H1 (cell line): ENCODE measurements at regions not wholly inside any gene's neighbourhood (a gene's known extent, or its start where the extent isn't known, plus 50 kb on each side); places are given as distances from the start of the nearest gene placed in this dataset.

Experiments used
- CTCF ChIA-PET: fragments of 300-600 bp; sonication (Branson Sonifier 250); formaldehyde crosslinking; loops from one replicate; lab custom pipeline; 2021; ENCODE audit not compliant: partially characterized antibody; lab: Charles Lee
- POLR2A ChIA-PET: fragments of 300-600 bp; sonication (Branson Sonifier 250); formaldehyde crosslinking; loops from one replicate; lab custom pipeline; 2021; ENCODE audit warnings: inconsistent platforms; ENCODE audit not compliant: partially characterized antibody; lab: Charles Lee
- DNase-seq, 2 experiments: peaks; one replicate each; pipeline versions ENCODE4 v3.0.0 to v3.0.0-alpha.2; 2010 to 2022; ENCODE audit warnings: low spot score in 2 of 2, low read depth in 1 of 2, mixed read lengths in 1 of 2
- FAIRE-seq: peaks from 2 replicates; lab custom pipeline; 2011; peaks lifted over from hg19 to GRCh38; lab: Jason Lieb, UNC
- H2AFZ ChIP-seq: 2 replicates; pipeline ENCODE4 v1.8.1; 2012; ENCODE audit warnings: low read length, inconsistent platforms
- H2AK5ac ChIP-seq: 2 replicates; pipeline ENCODE4 v1.6.1; 2013; ENCODE audit warnings: low read depth, low read length
- H2BK120ac ChIP-seq: replicated peaks from 2 replicates; pipeline ENCODE3; 2013; ENCODE audit warnings: low read depth, low read length, inconsistent platforms
- H2BK12ac ChIP-seq: 2 replicates; pipeline ENCODE4 v1.6.1; 2013; ENCODE audit warnings: low read depth, low read length
- H2BK15ac ChIP-seq: 2 replicates; pipeline ENCODE4 v1.6.1; 2013; ENCODE audit warnings: low read length
- H2BK20ac ChIP-seq: 2 replicates; pipeline ENCODE4 v1.6.1; 2013; ENCODE audit warnings: low read length
- H2BK5ac ChIP-seq: 2 replicates; pipeline ENCODE4 v1.6.1; 2013; ENCODE audit warnings: low read depth, low read length
- H3K14ac ChIP-seq: 2 replicates; pipeline ENCODE4 v1.6.1; 2013; ENCODE audit warnings: inconsistent platforms; ENCODE audit not compliant: insufficient read length
- H3K18ac ChIP-seq: 2 replicates; pipeline ENCODE4 v1.6.1; 2013; ENCODE audit warnings: low read length; ENCODE audit errors: extremely low read depth
- H3K23ac ChIP-seq: 2 replicates; pipeline ENCODE4 v1.6.1; 2013; ENCODE audit warnings: inconsistent platforms; ENCODE audit not compliant: insufficient read length
- H3K23me2 ChIP-seq: 2 replicates; pipeline ENCODE4 v1.6.1; 2013; ENCODE audit warnings: low read depth, low read length
- H3K27ac ChIP-seq: 2 replicates; pipeline ENCODE4 v1.6.1; 2011; ENCODE audit warnings: low read depth, low read length, inconsistent platforms
- H3K27me3 ChIP-seq, 4 experiments: replicated peaks in 1 of 4; 1 replicate in 1 of 4; 2 replicates in 3 of 4; pipeline versions ENCODE4 v1.6.1 to v1.8.1; 2011 to 2013; ENCODE audit warnings: low read length in 3 of 4, mild to moderate bottlenecking in 3 of 4, inconsistent platforms in 2 of 4, mixed read lengths in 2 of 4, moderate library complexity in 1 of 4; ENCODE audit not compliant: control insufficient read depth in 3 of 4, insufficient read depth in 3 of 4; ENCODE audit errors: extremely low read depth in 1 of 4
- H3K36me3 ChIP-seq, 4 experiments: 2 replicates each; pipeline versions ENCODE4 v1.6.1 to v1.8.1; 2011 to 2013; ENCODE audit warnings: mild to moderate bottlenecking in 4 of 4, low read length in 3 of 4, moderate library complexity in 2 of 4, control low read depth in 1 of 4, inconsistent platforms in 1 of 4; ENCODE audit not compliant: insufficient read depth in 4 of 4, control insufficient read depth in 2 of 4
- H3K4ac ChIP-seq: replicated peaks from 2 replicates; pipeline ENCODE3; 2013; ENCODE audit warnings: low read length, low read depth, mixed read lengths, inconsistent platforms; ENCODE audit not compliant: insufficient read length
- H3K4me1 ChIP-seq, 4 experiments: replicated peaks in 1 of 4; 1 replicate in 1 of 4; 2 replicates in 3 of 4; pipeline versions ENCODE4 v1.6.1 to v1.8.1; 2011 to 2013; ENCODE audit warnings: low read length in 3 of 4, inconsistent platforms in 2 of 4, mixed read lengths in 1 of 4; ENCODE audit not compliant: insufficient read depth in 4 of 4, control insufficient read depth in 3 of 4
- H3K4me2 ChIP-seq, 2 experiments: 2 replicates each; pipeline versions ENCODE4 v1.6.1 to v1.8.1; 2011 to 2013; ENCODE audit warnings: low read depth in 2 of 2, low read length in 2 of 2, control low read depth in 1 of 2, inconsistent platforms in 1 of 2, mild to moderate bottlenecking in 1 of 2; ENCODE audit not compliant: insufficient read depth in 1 of 2
- H3K4me3 ChIP-seq, 4 experiments: fragments of 200-600, 300-600 bp in 1 of 4; sonication (generic), shearing (Covaris generic), sonication (Bioruptor Twin) in 1 of 4; 2 replicates each; pipeline versions ENCODE4 v1.5.1 to v1.8.1; 2011 to 2016; ENCODE audit warnings: low read length in 4 of 4, low read depth in 3 of 4, control low read depth in 2 of 4, inconsistent platforms in 2 of 4, mild to moderate bottlenecking in 2 of 4, mixed read lengths in 1 of 4, moderate library complexity in 1 of 4; ENCODE audit not compliant: insufficient read depth in 2 of 4; ENCODE audit errors: extremely low read depth in 1 of 4
- H3K56ac ChIP-seq: replicated peaks from 2 replicates; pipeline ENCODE3; 2013; ENCODE audit warnings: low read depth, mild to moderate bottlenecking, mixed read lengths, low read length, inconsistent platforms; ENCODE audit not compliant: insufficient read length
- H3K79me1 ChIP-seq: 2 replicates; pipeline ENCODE4 v1.6.1; 2013; ENCODE audit warnings: low read depth, low read length, control low read depth
- H3K79me2 ChIP-seq, 2 experiments: 2 replicates each; pipeline versions ENCODE4 v1.6.1 to v1.8.1; 2012 to 2013; ENCODE audit warnings: low read length in 2 of 2, mild to moderate bottlenecking in 2 of 2, inconsistent platforms in 1 of 2; ENCODE audit not compliant: insufficient read depth in 2 of 2, control insufficient read depth in 1 of 2
- H3K9ac ChIP-seq, 4 experiments: replicated peaks in 1 of 4; 1 replicate in 1 of 4; 2 replicates in 3 of 4; pipeline versions ENCODE4 v1.6.1 to v1.8.1; 2011 to 2013; ENCODE audit warnings: low read depth in 3 of 4, low read length in 3 of 4, control low read depth in 2 of 4, mild to moderate bottlenecking in 2 of 4, moderate library complexity in 2 of 4, inconsistent platforms in 1 of 4; ENCODE audit errors: extremely low read depth in 1 of 4
- H3K9me3 ChIP-seq, 2 experiments: 2 replicates each; pipeline versions ENCODE4 v1.6.1 to v1.8.1; 2012 to 2013; ENCODE audit warnings: mild to moderate bottlenecking in 2 of 2, moderate library complexity in 2 of 2, control low read depth in 1 of 2, inconsistent platforms in 1 of 2, low read depth in 1 of 2, low read length in 1 of 2, mixed read lengths in 1 of 2; ENCODE audit not compliant: insufficient read depth in 2 of 2
- H4K20me1 ChIP-seq, 2 experiments: replicated peaks in 1 of 2; 2 replicates each; pipeline versions ENCODE3 to v1.8.1; 2011 to 2013; ENCODE audit warnings: inconsistent platforms in 2 of 2, low read length in 2 of 2, mild to moderate bottlenecking in 1 of 2; ENCODE audit not compliant: insufficient read depth in 2 of 2, control insufficient read depth in 1 of 2
- H4K5ac ChIP-seq: 2 replicates; pipeline ENCODE4 v1.6.1; 2013; ENCODE audit warnings: low read length, low read depth, mixed read lengths, inconsistent platforms; ENCODE audit not compliant: insufficient read length
- H4K8ac ChIP-seq: 2 replicates; pipeline ENCODE4 v1.8.0; 2013; ENCODE audit warnings: mild to moderate bottlenecking, moderate library complexity, low read length, inconsistent platforms; ENCODE audit not compliant: insufficient read depth; ENCODE audit errors: extremely low read depth
- H4K91ac ChIP-seq: replicated peaks from 2 replicates; pipeline ENCODE3; 2013; ENCODE audit warnings: low read length, mixed read lengths, inconsistent platforms; ENCODE audit not compliant: insufficient read length
- ATF2 ChIP-seq: IDR thresholded peaks from 2 replicates; pipeline ENCODE4 v1.6.1; 2012; ENCODE audit warnings: low read length, inconsistent platforms
- ATF3 ChIP-seq: IDR thresholded peaks from 2 replicates; pipeline ENCODE4 v1.6.1; 2011; ENCODE audit warnings: low read depth, mild to moderate bottlenecking, low read length; ENCODE audit not compliant: insufficient read depth
- BRCA1 ChIP-seq: IDR thresholded peaks from 2 replicates; pipeline ENCODE4 v1.6.1; 2012; ENCODE audit warnings: low read depth, low read length, improper control_type of control experiment
- CBX5 ChIP-seq: fragments of 300-800, 300-1000 bp; sonication (generic); IDR thresholded peaks from 2 replicates; pipeline ENCODE4 v1.7.1; 2016; ENCODE audit warnings: antibody characterized with exemption, low read length, low read depth
- EP300 ChIP-seq, 2 experiments: IDR thresholded peaks; 1 replicate in 1 of 2; 2 replicates in 1 of 2; pipeline ENCODE4 v1.6.1; 2011 to 2012; ENCODE audit warnings: low read depth in 2 of 2, low read length in 2 of 2, mild to moderate bottlenecking in 2 of 2, borderline replicate concordance in 1 of 2, inconsistent platforms in 1 of 2, moderate library complexity in 1 of 2
- GABPA ChIP-seq: IDR thresholded peaks from 2 replicates; pipeline ENCODE4 v1.6.1; 2011; ENCODE audit warnings: mild to moderate bottlenecking, low read length, moderate library complexity, borderline replicate concordance; ENCODE audit not compliant: insufficient read depth
- GTF2F1 ChIP-seq: IDR thresholded peaks from 2 replicates; pipeline ENCODE4 v1.6.1; 2012; ENCODE audit warnings: low read depth, low read length, improper control_type of control experiment, borderline replicate concordance
- KDM4A ChIP-seq: IDR thresholded peaks from one replicate; pipeline ENCODE4 v1.7.1; 2012; ENCODE audit warnings: low read depth, mild to moderate bottlenecking, moderate library complexity, low read length, inconsistent platforms; ENCODE audit not compliant: severe bottlenecking
- RNF2 ChIP-seq: fragments of 200-900, 300-1000 bp; sonication (generic); IDR thresholded peaks from 2 replicates; pipeline ENCODE4 v1.7.1; 2016; ENCODE audit warnings: borderline replicate concordance, low read depth, mild to moderate bottlenecking, antibody characterized with exemption, low read length; ENCODE audit not compliant: poor library complexity, severe bottlenecking; ENCODE audit errors: missing control alignments
- USF2 ChIP-seq: IDR thresholded peaks from 2 replicates; pipeline ENCODE4 v1.6.1; 2011; ENCODE audit warnings: low read length, improper control_type of control experiment
- WGBS, 2 experiments: shearing (Covaris generic) in 1 of 2; methylation state at CpG; one replicate each; pipeline versions ENCODE4 v1.1.6 to v1.1.7; 2013 to 2015; ENCODE audit warnings: low lambda C conversion rate in 2 of 2, mixed read lengths in 2 of 2, inconsistent platforms in 1 of 2, low coverage in 1 of 2, missing lambda C conversion rate in 1 of 2; ENCODE audit not compliant: insufficient replicate concordance in 2 of 2, insufficient coverage in 1 of 2, insufficient read length in 1 of 2; ENCODE audit errors: extremely low coverage in 1 of 2, missing lambda C conversion rate in 1 of 2; 5-methylcytosine and 5-hydroxymethylcytosine counted together

GRCh38 chr2:22854588-22854987, 530.4 kb upstream of the KLHL29 start:
- no peak overlapping the region for H3K14ac ChIP-seq
- no peak overlapping the region for H3K4ac ChIP-seq
- H2BK15ac ChIP-seq = no peak overlapping the region
- no peak overlapping the region for H3K56ac ChIP-seq
- POLR2A ChIA-PET = no interaction called here
- H4K20me1 ChIP-seq = no peaks in the 10 kb centered on the region
- no peaks in the 10 kb centered on the region for H3K36me3 ChIP-seq
- no peak overlapping the region for H4K8ac ChIP-seq
- H3K23me2 ChIP-seq = no peaks in the 10 kb centered on the region
- no peak overlapping the region for H4K91ac ChIP-seq
- H3K79me2 ChIP-seq = no peaks in the 10 kb centered on the region
- H3K9me3 ChIP-seq = peaks cover 0 to 2% of the 10 kb centered on the region in 2 experiments; a peak in 1 of 4 replicates
- H2BK20ac ChIP-seq = no peak overlapping the region
- no peaks in the 10 kb centered on the region; a peak in 1 of 7 replicates for H3K4me1 ChIP-seq
- no peak overlapping the region for H3K18ac ChIP-seq
- H3K27me3 ChIP-seq = no peaks in the 10 kb centered on the region
- H3K9ac ChIP-seq = no peak overlapping the region
- no peak overlapping the region for H2BK5ac ChIP-seq
- no peak overlapping the region for H3K4me2 ChIP-seq
- H2AFZ ChIP-seq = no peak overlapping the region
- CTCF ChIA-PET = interaction anchor here (1.7 kb wide), 1 partner anchor 10 kb away, joined by 6 read pairs; no protein-coding TSS in a partner anchor
- H2BK120ac ChIP-seq = no peak overlapping the region
- H3K79me1 ChIP-seq = no peaks in the 10 kb centered on the region
- FAIRE-seq = no peak
- H4K5ac ChIP-seq = no peak overlapping the region
- H3K23ac ChIP-seq = no peak overlapping the region
- H3K4me3 ChIP-seq = no peak overlapping the region
- 94% methylated on average over 3 of the region's 3 CpGs; no CpG with 5 or more reads in 1 of the 2 experiments for WGBS, 2 experiments
- no peak overlapping the region for H2AK5ac ChIP-seq
- no peak for DNase-seq
- H3K27ac ChIP-seq = no peak overlapping the region
- H2BK12ac ChIP-seq = no peak overlapping the region
- no peak for TF ChIP-seq GTF2F1
- no peak for TF ChIP-seq EP300 (IDR thresholded peaks at IDR 0.05; ENCODE audit: borderline replicate concordance in 1 of 2, low read depth in 2 of 2, low read length in 2 of 2)
- TF ChIP-seq ATF2 = no peak
- no peak for TF ChIP-seq USF2
- TF ChIP-seq ATF3 = no peak
- no peak for TF ChIP-seq RNF2
- TF ChIP-seq GABPA = no peak
- TF ChIP-seq KDM4A = no peak
- TF ChIP-seq CBX5 = no peak
- no peak for TF ChIP-seq BRCA1
